HL-60 (cell line): ENCODE measurements at regions not wholly inside any gene's neighbourhood (a gene's known extent, or its start where the extent isn't known, plus 50 kb on each side); places are given as distances from the start of the nearest gene placed in this dataset.

Experiments
- SPI1 ChIP-seq: IDR thresholded peaks from 2 replicates; pipeline ENCODE4 v1.6.1; 2012; ENCODE audit warnings: low read depth, mild to moderate bottlenecking, borderline replicate concordance
- TF ChIP-seq, protein P1 (sequence below): IDR thresholded peaks from one replicate; pipeline ENCODE4 v1.5.1; 2011; ENCODE audit warnings: low read length, control low read depth, inconsistent platforms; ENCODE audit not compliant: insufficient read depth
- TF ChIP-seq, protein P2 (sequence below): IDR thresholded peaks from 2 replicates; pipeline ENCODE4 v1.6.1; 2012; ENCODE audit warnings: low read depth; ENCODE audit not compliant: insufficient replicate concordance

DNA sequence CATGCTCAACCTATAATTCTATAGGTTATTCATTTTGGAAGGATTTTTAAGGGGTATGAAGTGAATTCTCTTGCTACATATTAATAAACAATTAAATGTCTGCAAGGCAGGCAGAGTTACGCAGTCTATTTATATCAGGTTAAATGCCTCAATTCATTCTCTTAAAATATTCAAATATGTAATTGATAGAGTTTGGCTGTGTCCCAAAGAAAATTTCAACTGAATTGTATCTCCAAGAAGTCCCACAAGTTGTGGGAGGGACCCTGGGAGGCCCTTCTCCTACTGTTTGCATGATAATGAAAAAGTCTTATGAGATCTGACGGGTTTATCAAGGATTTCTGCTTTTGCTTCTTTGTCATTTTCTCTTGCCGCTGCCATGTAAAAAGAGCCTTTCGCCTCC lies 576.1 kb downstream of the TMA16 start:
- TF ChIP-seq, protein P1, sequence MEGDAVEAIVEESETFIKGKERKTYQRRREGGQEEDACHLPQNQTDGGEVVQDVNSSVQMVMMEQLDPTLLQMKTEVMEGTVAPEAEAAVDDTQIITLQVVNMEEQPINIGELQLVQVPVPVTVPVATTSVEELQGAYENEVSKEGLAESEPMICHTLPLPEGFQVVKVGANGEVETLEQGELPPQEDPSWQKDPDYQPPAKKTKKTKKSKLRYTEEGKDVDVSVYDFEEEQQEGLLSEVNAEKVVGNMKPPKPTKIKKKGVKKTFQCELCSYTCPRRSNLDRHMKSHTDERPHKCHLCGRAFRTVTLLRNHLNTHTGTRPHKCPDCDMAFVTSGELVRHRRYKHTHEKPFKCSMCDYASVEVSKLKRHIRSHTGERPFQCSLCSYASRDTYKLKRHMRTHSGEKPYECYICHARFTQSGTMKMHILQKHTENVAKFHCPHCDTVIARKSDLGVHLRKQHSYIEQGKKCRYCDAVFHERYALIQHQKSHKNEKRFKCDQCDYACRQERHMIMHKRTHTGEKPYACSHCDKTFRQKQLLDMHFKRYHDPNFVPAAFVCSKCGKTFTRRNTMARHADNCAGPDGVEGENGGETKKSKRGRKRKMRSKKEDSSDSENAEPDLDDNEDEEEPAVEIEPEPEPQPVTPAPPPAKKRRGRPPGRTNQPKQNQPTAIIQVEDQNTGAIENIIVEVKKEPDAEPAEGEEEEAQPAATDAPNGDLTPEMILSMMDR, result no peak
- TF ChIP-seq SPI1, result no peak
- TF ChIP-seq, protein P2, sequence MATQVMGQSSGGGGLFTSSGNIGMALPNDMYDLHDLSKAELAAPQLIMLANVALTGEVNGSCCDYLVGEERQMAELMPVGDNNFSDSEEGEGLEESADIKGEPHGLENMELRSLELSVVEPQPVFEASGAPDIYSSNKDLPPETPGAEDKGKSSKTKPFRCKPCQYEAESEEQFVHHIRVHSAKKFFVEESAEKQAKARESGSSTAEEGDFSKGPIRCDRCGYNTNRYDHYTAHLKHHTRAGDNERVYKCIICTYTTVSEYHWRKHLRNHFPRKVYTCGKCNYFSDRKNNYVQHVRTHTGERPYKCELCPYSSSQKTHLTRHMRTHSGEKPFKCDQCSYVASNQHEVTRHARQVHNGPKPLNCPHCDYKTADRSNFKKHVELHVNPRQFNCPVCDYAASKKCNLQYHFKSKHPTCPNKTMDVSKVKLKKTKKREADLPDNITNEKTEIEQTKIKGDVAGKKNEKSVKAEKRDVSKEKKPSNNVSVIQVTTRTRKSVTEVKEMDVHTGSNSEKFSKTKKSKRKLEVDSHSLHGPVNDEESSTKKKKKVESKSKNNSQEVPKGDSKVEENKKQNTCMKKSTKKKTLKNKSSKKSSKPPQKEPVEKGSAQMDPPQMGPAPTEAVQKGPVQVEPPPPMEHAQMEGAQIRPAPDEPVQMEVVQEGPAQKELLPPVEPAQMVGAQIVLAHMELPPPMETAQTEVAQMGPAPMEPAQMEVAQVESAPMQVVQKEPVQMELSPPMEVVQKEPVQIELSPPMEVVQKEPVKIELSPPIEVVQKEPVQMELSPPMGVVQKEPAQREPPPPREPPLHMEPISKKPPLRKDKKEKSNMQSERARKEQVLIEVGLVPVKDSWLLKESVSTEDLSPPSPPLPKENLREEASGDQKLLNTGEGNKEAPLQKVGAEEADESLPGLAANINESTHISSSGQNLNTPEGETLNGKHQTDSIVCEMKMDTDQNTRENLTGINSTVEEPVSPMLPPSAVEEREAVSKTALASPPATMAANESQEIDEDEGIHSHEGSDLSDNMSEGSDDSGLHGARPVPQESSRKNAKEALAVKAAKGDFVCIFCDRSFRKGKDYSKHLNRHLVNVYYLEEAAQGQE, result no peak
